Kidney (tissue), 13 donors: ENCODE measurements at regions not wholly inside any gene's neighbourhood (a gene's known extent, or its start where the extent isn't known, plus 50 kb on each side); places are given as distances from the start of the nearest gene placed in this dataset.
"Not testable (repeated sequence)": the region's sequence is repeated elsewhere in the genome, so short reads cannot be mapped to it uniquely, and the experiment has no call there.

ENCODE experiments used
- DNase-seq, 5 donors: peaks; one replicate each; pipeline ENCODE4 v3.0.0-alpha.2; 2013 to 2020
- FAIRE-seq: peaks from 2 replicates; lab custom pipeline; 2012; peaks lifted over from hg19 to GRCh38; lab: Jason Lieb, UNC
- H3K27ac ChIP-seq, 2 donors: one replicate each; pipeline ENCODE4 v1.7.0; 2013; ENCODE audit warnings: low read depth in 2 of 2, low read length in 2 of 2, inconsistent platforms in 1 of 2
- H3K27me3 ChIP-seq: one replicate; pipeline ENCODE4 v1.7.1; 2013; ENCODE audit warnings: low read length, inconsistent platforms; ENCODE audit not compliant: control insufficient read depth, insufficient read depth
- H3K36me3 ChIP-seq, 3 donors: one replicate each; pipeline versions ENCODE4 v1.7.0 to v1.7.1; 2013; ENCODE audit warnings: low read length in 3 of 3, control low read depth in 1 of 3, inconsistent platforms in 1 of 3; ENCODE audit not compliant: insufficient read depth in 3 of 3, control insufficient read depth in 2 of 3
- H3K4me1 ChIP-seq, 3 donors: one replicate each; pipeline versions ENCODE4 v1.7.0 to v1.7.1; 2013; ENCODE audit warnings: low read length in 3 of 3, inconsistent platforms in 1 of 3, low read depth in 1 of 3; ENCODE audit not compliant: control insufficient read depth in 2 of 3, insufficient read depth in 2 of 3
- H3K4me3 ChIP-seq, 3 donors: one replicate each; pipeline versions ENCODE4 v1.7.0 to v1.8.1; 2013; ENCODE audit warnings: low read length in 3 of 3, control low read depth in 1 of 3, inconsistent platforms in 1 of 3
- H3K9ac ChIP-seq, 3 donors: one replicate each; pipeline versions ENCODE4 v1.7.0 to v1.7.1; 2013; ENCODE audit warnings: low read length in 3 of 3, control low read depth in 1 of 3, inconsistent platforms in 1 of 3
- H3K9me3 ChIP-seq, 3 donors: one replicate each; pipeline versions ENCODE4 v1.7.0 to v1.7.1; 2013; ENCODE audit warnings: low read length in 3 of 3, control low read depth in 1 of 3, inconsistent platforms in 1 of 3; ENCODE audit not compliant: control insufficient read depth in 2 of 3, insufficient read depth in 1 of 3
- CTCF ChIP-seq: IDR thresholded peaks from 3 replicates; pipeline ENCODE4 v1.5.1; 2012; ENCODE audit warnings: mild to moderate bottlenecking, moderate library complexity, borderline replicate concordance; ENCODE audit not compliant: insufficient read depth; ENCODE audit errors: extremely low read depth
- intact Hi-C: fragments of 100-400 bp; cut with DNase I; formaldehyde crosslinking; loops from one replicate; pipeline ENCODE4 v1.11.1; 2022
- donor health status: control.
- donor health status: control.
- donor health status: control.
- donor health status: control.
- donor health status: control.
- donor health status: DM: yes; HTN: yes; CAD: no.
- donor health status: Normal renal cell carcinoma (clear cell type).

- Histone ChIP-seq H3K9me3 (no peaks in the 10 kb centered on the region), H3K4me1 (no peaks in the 10 kb centered on the region), H3K9ac (no peak overlapping the region), H3K4me3 (no peak overlapping the region), H3K27ac (no peak overlapping the region), H3K27me3 (no peaks in the 10 kb centered on the region), H3K36me3 (no peaks in the 10 kb centered on the region)
- FAIRE-seq = no peak
- intact Hi-C loops = no loop called here
- no peak for TF ChIP-seq CTCF
- no peak for DNase-seq
Measured at GRCh38 chr9:102740578-102740977, 254.6 kb upstream of the CYLC2 start.

DNA sequence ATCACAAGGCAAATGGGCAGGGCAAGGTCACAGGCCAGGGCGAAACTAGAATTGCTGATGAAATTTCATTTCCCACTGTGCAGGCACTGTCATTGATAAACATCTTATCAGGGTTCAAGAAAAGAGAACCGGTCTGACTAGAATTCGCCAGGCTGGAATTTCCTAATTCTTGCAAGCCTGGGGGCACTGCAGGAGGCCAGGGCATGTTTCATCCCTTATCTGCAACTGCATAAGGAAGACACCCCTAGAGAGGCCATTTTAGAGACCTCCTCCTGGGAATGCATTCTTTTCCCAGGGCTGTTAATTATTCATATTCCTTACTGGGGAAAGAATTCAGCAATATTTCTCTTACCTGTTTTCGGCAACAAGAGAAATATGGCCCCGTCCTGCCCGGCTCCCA is 266.2 kb upstream of the CYLC2 start:
- H3K9ac ChIP-seq = no peak overlapping the region
- intact Hi-C loops = no loop called here
- no peaks in the 10 kb centered on the region for H3K4me1 ChIP-seq
- no peaks in the 10 kb centered on the region for H3K36me3 ChIP-seq
- TF ChIP-seq CTCF = no peak
- FAIRE-seq = no peak
- no peak overlapping the region for H3K27ac ChIP-seq
- no peaks in the 10 kb centered on the region for H3K27me3 ChIP-seq
- DNase-seq = no peak
- no peak overlapping the region for H3K4me3 ChIP-seq
- peaks cover 0 to 7% (median 0%) of the 10 kb centered on the region in 3 donors for H3K9me3 ChIP-seq

DNA sequence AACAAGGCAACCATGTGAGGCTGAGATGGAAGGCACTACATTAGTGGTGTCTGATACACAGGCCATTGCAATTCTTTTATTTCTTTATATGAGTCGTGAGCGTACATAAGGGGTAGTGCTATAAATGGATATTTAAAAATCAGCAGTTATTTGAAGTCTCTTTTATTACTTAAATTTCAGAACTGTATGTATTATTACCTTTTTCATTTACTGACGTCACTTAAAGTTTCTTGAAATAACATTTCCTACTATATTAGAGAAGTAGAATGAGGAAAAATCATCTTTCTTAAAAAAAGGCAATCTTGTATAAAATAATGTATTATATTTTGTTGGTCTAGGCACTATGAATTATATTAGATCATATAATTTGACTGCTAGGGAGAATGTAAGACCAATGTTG is 280.9 kb upstream of the CYLC2 start:
- Histone ChIP-seq H3K36me3 (no peaks in the 10 kb centered on the region), H3K9ac (no peak overlapping the region), H3K4me1 (no peaks in the 10 kb centered on the region), H3K9me3 (peaks cover 0 to 4% (median 0%) of the 10 kb centered on the region in 3 donors), H3K27me3 (no peaks in the 10 kb centered on the region), H3K27ac (no peak overlapping the region), H3K4me3 (no peak overlapping the region)
- no peak for TF ChIP-seq CTCF
- no peak for FAIRE-seq
- no peak for DNase-seq
- intact Hi-C loops = no loop called here

DNA sequence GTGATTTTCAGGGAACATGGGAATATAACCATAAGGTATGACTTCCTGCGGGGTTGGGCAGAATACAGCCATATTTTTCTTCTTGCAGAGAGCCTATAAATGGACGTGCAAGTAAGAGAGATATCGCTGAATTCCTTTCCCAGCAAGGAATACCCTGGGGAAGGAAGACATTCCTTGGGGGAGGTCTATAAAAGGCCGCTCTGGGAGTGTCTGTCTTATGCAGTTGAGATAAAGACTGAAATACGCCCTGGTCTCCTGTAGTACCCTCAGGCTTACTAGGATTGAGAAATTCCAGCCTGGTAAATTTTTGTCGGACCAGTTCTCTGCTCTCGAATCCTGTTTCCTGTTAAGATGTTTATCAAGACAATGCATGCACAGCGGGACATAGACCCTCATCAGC is 282.2 kb upstream of the CYLC2 start:
- H3K36me3 ChIP-seq, H3K27ac ChIP-seq, H3K4me3 ChIP-seq, H3K27me3 ChIP-seq, DNase-seq, FAIRE-seq, H3K9me3 ChIP-seq, intact Hi-C loops, H3K9ac ChIP-seq, H3K4me1 ChIP-seq: not testable (repeated sequence)
